GM12892 (cell line): ENCODE measurements at regions not wholly inside any gene's neighbourhood (a gene's known extent, or its start where the extent isn't known, plus 50 kb on each side); places are given as distances from the start of the nearest gene placed in this dataset.

Source experiments
- POLR2A ChIP-seq: IDR thresholded peaks from 2 replicates; pipeline ENCODE4 v1.6.1; 2011; ENCODE audit warnings: low read depth, low read length, control low read depth
- POLR2AphosphoS5 ChIP-seq: IDR thresholded peaks from 2 replicates; pipeline ENCODE4 v1.6.1; 2011; ENCODE audit warnings: low read depth, low read length, control low read depth

DNA sequence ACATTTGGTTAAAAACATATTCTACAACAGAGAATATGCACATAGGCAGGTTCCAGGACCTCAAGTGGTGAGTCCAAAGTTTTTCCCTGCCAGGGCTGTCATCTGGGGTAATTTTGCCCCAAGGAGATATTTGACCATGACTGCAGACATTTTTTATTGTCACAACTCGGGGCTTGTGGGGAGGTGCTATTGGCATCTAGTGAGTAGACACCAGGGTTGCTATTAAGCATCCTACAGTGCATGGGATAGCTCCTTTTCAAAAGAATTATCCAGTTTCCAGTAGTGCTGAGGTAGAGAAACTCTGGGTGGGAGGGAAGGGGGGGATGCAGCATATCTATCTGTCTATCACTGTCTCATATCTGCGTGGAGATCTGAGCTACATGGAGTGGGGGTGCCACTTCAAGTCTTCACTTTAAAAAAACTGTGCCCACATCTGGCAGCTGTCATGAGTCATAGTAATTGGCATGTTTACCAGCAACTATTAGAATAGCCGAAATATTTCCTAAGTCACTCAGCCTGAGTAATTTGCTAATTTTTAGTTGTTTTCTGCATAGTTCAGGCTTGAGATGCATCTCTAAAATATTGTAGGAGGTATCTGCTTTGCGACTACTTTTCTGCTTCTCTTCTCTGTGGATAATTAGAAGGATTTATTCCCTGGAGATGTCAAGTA lies 254.0 kb upstream of the RBMS1 start:
- TF ChIP-seq POLR2A (no peak), POLR2AphosphoS5 (no peak)
